Stimulated activated CD4-positive, alpha-beta T cell treated with anti-CD3 and anti-CD28 coated beads, TNF-alpha, amount 100 ng/mL, for 4 hours (primary cell): ENCODE measurements at regions not wholly inside any gene's neighbourhood (a gene's known extent, or its start where the extent isn't known, plus 50 kb on each side); places are given as distances from the start of the nearest gene placed in this dataset.

Experiments used
- DNase-seq, 3 experiments: peaks; one replicate each; pipeline ENCODE4 v3.0.0-alpha.2; 2020; ENCODE audit warnings: low read depth in 3 of 3

- no peak for DNase-seq
Observed at GRCh38 chr11:80798174-80798573, 1357.3 kb upstream of the TENM4 start.

DNA sequence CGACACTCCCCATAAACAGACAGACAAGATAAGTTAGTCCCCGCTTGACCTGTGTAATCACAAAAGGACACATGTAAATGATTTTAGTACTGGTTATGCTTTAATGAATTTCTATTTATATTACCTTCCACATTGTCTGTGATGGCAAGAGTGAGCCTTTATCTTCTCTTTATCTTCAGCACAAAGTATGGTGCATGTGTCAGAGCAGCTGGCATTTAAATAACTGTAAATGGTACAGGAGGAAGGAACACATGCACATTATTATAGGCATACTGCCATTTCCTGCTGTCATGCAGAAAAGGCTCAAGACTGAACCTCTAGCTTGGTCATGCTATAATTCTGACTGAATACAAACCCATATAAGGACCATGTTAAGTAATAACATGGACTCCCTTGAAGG lies 1342.7 kb upstream of the TENM4 start:
- no peak for DNase-seq

GRCh38 chr11:80782135-80782885 lies 1341.5 kb upstream of the TENM4 start:
- DNase-seq = no peak

DNA sequence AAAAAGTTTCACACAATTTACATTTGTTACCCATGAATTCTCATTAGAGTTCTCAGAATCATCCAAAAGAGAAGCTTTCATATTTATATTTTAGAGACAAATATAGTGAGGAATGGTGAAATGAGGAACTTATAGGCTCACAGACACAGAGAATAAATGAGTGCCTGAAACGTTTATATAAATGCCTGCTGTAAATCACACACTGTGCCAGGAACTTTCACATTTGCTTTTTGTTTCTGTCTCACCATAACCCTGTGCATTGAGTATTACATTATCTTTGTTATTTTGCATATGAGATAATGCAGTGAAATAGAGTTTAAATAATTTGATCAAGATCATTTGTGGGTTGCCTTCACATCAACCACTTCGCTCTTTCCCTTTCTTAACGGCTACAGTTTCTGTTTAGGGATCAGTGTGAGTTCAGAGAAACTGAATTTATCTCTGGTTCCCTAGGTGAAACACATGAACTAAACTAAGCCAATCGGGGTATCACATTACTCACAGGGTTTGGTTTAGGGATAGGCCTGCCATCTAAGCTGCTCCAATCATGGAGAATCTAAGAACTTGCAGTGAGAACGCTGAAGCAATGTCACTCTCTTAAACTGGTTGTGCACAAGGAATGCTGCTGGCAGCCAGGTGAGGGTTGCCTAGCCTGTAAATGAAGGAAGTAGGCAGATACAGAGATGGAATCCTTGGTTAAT lies 1339.2 kb upstream of the TENM4 start:
- no peak for DNase-seq

DNA sequence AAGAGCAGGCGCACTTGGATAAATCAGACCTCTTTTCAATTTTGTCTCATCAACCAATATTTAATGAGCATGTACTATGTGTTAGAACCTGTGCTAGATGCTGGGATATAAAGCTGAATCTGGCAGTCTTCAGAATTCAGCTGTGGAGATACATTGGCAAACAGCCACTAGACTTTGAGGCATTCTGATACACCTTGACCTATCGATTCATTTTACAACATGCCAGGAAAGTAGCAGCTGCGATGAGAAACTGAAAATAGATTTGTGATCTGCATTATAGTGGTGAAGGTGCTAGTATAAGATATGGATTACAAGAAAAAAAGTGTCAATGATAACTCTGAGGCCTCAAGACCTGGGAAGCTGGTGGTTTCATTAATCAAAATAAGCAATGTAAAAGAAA lies 1338.1 kb upstream of the TENM4 start:
- no peak for DNase-seq

GRCh38 chr11:80778432-80778831 lies 1337.6 kb upstream of the TENM4 start:
- DNase-seq = no peak

GRCh38 chr11:80773919-80774318 lies 1333.1 kb upstream of the TENM4 start:
- no peak for DNase-seq

DNA sequence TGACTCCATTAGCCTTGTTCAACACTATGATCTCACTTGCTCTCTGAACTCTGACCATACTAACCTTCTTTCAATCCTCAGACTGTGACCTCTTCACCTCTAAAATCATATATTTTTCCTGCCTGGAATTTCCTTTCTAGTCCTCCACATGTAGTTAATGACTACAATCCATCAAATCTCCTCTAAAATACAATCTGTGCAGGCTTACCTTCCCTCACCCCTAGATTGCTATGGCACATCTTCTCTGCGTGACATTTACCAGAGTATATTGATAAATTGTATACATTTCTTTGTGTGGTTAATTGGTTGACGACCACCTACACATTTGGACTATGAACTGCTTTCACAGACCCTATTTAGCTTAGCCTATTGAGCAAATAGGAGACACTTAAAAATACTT lies 1330.2 kb upstream of the TENM4 start:
- no peak for DNase-seq

DNA sequence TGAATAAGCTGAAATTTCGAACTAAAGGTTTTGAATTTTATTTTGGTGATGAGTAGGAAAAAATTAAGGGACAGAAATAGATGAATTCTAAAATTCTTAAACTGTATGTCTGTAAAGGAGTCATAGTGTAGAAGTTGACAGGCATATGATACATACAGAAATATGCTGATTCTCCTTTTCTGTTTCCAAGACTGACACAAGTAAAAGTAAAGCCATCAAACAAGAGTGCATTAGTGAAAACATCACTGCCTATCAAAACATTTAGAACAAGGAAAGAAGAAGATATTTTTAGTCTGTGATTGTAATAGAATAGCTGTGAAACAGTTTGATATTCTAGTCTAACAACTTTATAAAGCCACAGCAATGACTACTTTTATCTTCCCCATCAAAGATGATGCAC lies 1318.0 kb upstream of the TENM4 start:
- DNase-seq = no peak

DNA sequence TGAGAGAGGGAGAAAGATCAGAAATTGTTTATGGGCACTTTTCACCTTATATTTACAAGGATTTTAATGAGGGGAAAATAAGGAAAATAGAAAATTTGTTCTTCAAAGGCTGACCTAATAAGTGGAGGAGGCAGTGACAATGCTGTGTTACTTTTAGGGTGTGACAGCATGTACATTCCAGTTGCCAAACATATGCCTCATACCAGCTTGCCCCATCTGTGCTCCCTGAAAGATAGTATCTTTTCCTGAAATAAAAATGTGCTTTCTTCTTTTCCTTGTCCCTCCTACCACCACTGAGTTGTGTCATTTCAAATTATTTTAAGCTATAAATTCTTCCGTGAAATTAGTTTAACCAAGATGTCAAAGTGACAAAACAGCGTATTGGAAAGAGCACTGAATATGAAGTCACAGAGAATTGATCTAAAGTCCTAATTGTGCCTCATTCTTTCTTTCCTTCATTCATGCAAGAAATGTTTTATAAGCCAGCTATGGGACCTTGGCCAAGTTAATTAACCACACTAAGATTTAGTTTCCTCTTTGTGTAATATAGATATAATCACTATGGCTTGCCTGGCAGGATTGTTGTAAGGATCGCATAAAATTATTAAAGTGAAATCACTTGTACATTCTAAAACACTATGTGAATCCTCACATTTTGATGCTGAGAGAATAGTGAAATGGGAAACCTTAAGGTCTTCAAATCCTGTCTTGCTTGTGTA lies 1307.5 kb upstream of the TENM4 start:
- no peak for DNase-seq

GRCh38 chr11:80746300-80746699 lies 1305.5 kb upstream of the TENM4 start:
- no peak for DNase-seq

DNA sequence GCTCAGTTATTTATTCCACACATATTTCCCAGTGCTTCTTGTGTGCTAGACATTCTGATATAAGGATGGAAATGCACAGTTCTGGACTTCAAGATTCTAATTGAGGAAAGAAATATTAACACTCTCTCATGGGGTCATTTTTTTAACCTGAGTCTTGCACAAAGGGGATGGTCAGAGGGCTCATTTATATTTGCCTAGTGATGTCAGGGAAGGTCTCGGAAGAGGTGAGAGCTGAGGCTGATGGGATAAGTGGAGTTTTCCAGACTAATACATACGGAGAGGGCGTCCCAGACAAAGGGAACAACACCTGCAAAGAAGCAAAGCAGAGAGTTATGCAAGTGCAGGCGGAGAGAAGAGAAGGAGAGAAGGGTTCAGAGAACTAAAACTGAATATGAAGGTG lies 1304.6 kb upstream of the TENM4 start:
- no peak for DNase-seq

- no peak for DNase-seq
Observed at GRCh38 chr11:80733790-80734189, 1293.0 kb upstream of the TENM4 start.

DNA sequence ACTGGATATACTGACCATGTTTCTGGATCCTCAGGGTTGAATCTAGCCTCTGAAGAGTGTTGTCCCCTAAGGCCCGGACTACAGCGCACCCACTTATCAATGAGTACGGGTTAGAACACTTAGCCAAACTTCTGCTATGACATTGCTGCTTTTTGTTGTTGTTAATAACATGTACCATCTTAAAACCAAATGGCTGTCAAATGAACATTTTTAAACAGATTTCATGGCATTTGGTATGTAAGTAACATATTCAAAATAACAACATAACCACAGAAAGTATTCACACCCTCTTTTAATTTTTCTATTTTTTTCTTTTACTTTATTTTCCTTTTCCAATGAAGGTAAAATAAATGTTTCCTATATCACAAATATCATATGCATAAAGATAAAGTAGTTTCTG lies 1292.5 kb upstream of the TENM4 start:
- no peak for DNase-seq

- DNase-seq = no peak
Observed at GRCh38 chr11:80727315-80727714, 1286.5 kb upstream of the TENM4 start.

- DNase-seq = no peak
Observed at GRCh38 chr11:80726236-80726635, 1285.4 kb upstream of the TENM4 start.

DNA sequence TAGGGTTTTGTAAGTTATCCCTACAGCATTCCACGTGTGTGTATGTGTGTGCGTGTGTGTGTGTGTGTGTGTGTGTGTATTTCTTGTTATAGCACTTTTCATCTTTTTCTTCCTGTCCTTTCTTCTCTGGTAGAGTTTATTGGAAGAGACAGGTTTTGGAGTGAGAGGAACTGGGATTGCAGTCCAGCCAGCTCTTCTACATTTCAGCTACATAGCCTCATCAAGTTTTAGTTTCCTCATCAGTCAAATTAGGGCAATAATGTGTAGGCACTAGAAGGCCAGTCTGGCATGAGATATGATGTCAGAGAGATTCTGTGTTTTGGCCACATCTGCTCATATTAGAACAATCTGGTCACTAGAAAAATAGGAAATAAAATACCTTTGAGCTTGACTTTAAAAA lies 1283.5 kb upstream of the TENM4 start:
- DNase-seq = no peak

- no peak for DNase-seq
Observed at GRCh38 chr11:80722629-80723028, 1281.8 kb upstream of the TENM4 start.

DNA sequence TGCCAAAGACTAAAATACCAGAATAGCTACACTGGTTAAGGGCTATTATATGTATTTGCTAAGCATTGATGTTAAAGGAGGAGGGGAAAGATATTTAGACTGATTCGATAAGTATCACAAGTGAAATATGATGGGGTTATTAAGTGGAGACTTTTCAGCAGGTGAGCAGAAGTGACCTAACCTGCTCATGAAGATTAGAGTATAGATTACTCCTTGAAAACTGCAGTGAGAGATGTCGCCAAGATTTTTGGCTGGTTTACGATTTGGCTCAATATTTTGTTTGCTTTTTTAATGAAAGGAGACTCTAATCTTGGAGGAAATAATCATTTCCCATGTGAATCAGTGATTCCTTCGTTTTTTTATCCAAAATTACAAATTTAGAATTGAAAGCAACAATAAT lies 1279.5 kb upstream of the TENM4 start:
- DNase-seq = no peak

DNA sequence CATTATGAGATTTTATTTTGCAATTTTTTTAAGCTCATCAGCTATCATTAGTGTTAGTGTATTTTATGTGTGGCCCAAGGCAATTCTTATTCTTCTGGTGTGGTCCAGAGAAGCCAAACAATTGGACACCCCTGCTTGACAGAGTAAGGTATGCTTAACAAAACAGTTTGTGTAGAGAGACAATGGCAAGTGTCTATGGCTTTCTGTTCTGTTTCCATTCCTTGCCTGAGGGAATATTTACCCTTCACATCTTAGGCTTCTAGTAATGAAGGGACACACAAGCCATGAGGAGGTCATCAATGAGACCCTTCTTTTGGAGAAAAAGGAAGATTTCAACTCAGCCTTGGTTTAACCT lies 1278.4 kb upstream of the TENM4 start:
- DNase-seq = no peak

DNA sequence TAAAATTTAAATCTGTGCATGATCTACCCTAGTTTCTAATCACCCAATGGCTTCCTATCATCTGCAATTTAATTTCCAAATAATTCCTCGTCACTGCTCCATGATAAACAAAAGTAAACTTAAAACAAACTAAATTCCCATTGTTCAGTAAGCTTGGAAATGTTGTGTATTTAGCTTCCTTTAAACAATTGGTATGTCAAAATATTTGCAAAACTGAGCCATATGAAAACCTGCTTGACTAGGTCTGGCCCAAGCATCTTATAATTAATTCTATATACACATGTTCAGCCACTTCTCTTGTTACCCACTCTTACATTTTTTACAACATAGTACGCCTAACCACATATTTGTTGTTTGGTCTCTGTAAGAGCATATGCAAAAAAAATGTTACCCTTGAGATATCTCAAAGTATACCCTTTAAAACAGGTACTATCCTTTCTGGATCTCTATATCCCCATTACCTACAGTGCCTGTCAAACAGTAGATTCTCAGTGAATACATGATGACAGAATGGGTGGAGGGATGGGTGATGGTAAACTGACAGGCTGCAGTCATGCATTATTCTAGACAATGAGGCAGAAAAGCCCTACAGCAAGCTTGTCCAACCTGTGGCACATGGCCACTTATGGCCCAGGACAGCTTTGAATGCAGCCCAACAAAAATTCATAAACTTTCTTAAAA lies 1277.9 kb upstream of the TENM4 start:
- DNase-seq = no peak

- no peak for DNase-seq
Observed at GRCh38 chr11:80702264-80702663, 1261.4 kb upstream of the TENM4 start.
